GM21367 (cell line): ENCODE measurements at regions not wholly inside any gene's neighbourhood (a gene's known extent, or its start where the extent isn't known, plus 50 kb on each side); places are given as distances from the start of the nearest gene placed in this dataset.
"Not testable (repeated sequence)": the region's sequence is repeated elsewhere in the genome, so short reads cannot be mapped to it uniquely, and the experiment has no call there.

Experiments
- ATAC-seq: cut with Tn5 transposase; IDR thresholded peaks from one replicate; pipeline ENCODE4 v1.9.1; 2021; ENCODE audit not compliant: unreplicated experiment

DNA sequence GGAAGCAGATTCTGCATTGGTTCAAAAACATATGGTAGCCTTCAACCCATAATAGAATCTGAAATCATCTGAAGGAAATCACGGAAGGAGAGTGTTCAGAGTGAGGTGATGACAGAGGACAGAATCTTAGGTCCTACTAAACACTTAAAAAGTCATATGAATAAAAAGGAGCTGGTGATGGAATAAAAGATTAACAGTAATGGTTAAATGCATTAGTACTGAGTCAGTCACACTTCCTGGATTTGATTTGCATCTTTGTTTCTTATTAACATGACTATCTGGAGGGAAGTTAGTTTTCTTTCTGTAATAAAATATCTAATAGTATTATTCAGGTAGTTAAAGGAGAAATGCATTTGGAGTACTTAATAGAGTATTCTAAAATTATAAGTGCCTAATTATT is 296.3 kb upstream of the ATXN7L3B start:
- ATAC-seq = no peak

DNA sequence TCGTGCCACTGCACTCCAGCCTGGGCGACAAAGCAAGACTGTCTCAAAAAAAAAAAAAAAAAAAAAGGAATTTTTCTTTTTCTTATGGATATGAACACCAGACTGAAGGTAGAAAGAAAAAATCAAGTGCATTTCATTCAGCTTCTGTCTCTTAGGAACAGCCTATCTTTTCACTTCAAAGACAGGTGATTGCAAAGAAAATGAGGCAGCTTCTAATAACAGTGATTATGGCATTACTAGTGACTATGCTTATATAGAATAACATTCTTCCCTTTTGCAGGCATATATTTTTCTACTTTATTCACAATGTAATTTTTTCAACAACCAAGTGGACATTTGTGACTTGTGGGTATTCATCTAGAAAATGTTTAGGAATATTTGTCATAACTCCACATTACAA is 295.5 kb upstream of the ATXN7L3B start:
- no peak for ATAC-seq

- no peak for ATAC-seq
Observed at GRCh38 chr12:74245458-74245857, 292.2 kb upstream of the ATXN7L3B start.

DNA sequence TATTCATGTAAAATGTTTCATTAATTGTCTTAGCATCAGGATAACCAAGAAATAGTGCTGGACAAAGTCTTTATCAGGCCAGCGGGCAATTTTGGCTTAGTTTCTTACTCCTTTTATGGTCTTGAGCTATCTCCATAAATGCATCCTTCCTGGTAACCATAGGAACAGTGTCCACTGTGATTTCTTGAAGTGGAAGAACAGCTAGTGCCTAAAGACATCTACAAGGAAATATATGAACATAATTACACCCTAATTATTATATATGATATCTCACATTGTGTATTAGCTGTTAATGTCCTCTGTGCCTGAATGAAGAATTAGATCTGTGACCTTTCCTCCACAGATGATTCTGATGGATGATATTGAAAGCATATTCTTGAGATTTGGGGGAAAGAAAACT is 286.7 kb upstream of the ATXN7L3B start:
- ATAC-seq = no peak

DNA sequence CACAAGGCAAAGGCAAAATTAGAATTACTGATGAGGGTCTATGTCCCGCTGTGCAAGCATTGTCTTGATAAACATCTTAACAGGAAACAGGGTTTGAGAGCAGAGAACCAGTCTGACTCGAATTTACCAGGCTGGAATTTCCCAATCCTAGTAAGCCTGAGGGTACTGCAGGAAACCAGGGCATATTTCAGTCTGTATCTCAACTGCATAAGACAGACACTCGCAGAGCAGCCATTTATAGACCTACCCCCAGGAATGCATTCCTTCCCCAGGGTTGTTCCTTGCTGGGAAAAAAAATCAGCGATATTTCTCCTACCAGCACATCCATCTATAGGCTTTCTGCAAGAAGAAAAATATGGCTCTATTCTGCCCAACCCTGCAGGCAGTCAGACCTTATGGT is 283.8 kb upstream of the ATXN7L3B start:
- ATAC-seq = not testable (repeated sequence)

- no peak for ATAC-seq
Observed at GRCh38 chr12:74254784-74255183, 282.9 kb upstream of the ATXN7L3B start.

- no peak for ATAC-seq
Observed at GRCh38 chr12:74259199-74259598, 278.4 kb upstream of the ATXN7L3B start.

- no peak for ATAC-seq
Observed at GRCh38 chr12:74264692-74265091, 272.9 kb upstream of the ATXN7L3B start.

- not testable (repeated sequence) for ATAC-seq
Observed at GRCh38 chr12:74269355-74269754, 268.3 kb upstream of the ATXN7L3B start.

DNA sequence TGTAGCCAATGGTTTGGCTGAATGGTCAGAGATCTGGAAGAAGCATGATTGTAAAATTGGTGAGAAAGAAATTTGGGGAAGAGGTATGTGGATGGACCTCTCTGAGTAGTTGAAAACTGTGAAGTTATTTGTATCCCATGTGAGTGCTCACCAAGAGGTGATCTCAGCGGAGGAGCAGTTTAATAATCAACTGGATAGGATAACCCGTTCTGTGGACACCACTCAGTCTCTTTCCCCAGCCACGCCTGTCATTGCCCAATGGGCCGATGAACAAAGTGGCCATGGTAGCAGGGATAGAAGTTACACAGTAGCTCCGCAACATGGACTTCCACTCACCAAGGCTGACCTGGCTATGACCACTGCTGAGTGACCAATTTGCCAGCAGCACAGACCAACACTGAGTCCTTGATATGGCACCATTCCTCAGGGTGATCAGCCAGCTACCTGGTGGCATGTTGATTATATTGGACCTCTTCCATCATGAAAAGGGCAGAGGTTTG is 257.4 kb upstream of the ATXN7L3B start:
- ATAC-seq = no peak

DNA sequence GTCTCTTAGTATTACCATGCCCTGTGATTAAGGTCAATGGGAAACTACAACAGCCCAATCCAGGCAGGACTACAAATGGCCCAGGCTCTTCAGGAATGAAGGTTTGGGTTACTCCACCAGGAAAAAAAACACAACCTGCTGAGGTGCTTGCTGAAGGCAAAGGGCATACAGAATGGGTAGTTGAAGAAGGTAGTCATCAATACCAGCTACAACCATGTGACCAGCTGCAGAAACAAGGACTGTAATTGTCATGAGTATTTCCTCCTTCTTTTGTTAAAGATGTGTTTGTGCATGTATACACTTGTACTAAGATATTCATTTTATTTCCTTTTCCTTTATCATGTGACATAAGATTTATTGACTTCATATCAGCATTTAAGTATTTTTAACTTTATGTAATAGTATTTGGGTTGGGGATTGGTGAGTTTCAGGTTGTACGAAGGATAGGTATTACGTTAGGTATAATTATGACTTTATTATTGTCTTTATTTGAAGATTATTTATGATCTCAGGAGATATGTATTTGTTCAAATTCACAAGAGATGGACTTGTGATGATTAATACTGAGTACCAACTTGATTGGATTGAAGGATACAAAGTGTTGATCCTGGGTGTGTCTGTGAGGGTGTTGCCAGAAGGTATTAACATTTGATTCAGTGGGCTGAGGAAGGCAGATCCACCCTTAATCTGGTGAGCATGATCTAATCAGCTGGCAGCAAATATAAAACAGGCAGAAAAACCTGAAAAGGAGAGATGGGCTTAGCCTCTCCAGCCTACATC is 256.0 kb upstream of the ATXN7L3B start:
- not testable (repeated sequence) for ATAC-seq

DNA sequence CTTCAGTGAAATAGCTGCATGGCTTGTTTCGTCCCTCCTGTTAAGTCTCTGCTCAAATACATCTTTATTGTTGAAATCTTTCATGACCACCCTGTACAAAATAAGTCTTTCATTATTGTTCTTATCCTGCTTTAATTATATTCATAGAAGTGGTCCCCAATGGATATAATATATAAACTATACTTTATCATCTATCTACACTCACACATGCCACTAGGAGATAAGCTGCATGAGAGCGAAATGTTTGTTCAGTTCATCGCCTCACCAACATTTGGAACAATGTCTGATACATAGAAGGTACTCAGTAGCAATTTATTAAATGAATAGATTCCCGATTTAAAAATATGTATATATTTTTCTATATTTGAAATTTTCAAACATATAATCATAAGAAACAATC is 254.0 kb upstream of the ATXN7L3B start:
- ATAC-seq = no peak

GRCh38 chr12:74285773-74286172 is 251.9 kb upstream of the ATXN7L3B start:
- ATAC-seq = no peak

DNA sequence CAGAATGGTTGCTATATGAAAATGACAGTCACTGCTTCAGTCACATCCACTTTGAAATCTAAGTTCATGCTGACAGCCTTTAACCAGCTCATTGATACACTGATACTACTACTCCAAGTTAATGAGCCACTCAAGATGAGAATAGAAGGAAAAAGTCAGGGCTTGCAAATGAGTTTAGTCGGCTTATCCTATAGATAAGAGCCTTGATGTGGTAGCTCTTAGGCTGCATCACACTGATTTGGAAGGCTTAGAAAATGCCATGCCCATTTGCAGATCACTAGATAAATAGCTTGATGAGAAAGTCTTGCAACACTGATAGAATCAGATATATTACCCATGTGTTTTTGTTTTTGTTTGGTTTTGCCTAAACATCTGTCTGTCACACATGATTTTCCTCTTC is 251.4 kb upstream of the ATXN7L3B start:
- no peak for ATAC-seq

GRCh38 chr12:74292351-74293194 is 245.1 kb upstream of the ATXN7L3B start:
- ATAC-seq = no peak

GRCh38 chr12:74293689-74294131 is 243.9 kb upstream of the ATXN7L3B start:
- no peak for ATAC-seq

- ATAC-seq = no peak
Observed at GRCh38 chr12:74317078-74317601, 220.5 kb upstream of the ATXN7L3B start.

DNA sequence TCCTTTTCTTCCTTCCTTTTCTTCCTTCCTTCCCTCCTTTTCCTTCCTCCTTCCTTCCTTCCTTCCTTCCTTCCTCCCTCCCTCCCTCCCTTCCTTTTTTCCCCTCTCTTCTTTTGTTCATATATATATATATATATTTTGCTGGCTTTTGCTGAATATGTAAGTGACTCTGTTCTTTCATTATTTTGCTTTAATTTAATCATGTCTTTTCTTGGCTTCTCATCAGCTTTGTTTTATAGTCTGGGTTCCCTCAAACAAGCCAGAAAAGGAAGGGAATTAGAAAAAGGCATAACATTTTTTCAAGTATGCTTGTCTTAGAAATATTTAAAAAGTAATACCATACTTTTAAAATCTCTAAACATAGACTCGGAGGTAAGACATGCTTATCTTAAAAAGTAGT is 219.9 kb upstream of the ATXN7L3B start:
- ATAC-seq = no peak

- ATAC-seq = no peak
Observed at GRCh38 chr12:74319886-74320285, 217.7 kb upstream of the ATXN7L3B start.

DNA sequence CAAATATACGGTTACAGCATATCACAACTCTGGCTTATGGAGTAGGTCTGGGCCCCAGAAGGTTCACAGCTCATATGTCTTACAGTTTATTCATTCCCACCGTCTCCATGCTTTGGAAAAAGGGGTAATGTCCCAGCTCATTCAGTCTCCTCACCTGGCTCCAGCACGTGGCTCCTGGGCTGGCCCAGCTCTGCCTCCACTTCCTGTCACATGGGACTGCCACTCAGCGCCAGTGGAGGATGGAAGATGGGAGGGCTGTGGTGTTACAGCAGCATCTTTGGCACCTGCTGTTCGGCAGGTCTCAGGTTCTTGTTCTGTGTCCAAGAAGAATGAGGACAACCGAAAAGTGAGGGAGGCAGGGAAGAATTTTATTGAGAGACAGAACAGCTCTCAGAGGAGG is 216.3 kb upstream of the ATXN7L3B start:
- no peak for ATAC-seq

DNA sequence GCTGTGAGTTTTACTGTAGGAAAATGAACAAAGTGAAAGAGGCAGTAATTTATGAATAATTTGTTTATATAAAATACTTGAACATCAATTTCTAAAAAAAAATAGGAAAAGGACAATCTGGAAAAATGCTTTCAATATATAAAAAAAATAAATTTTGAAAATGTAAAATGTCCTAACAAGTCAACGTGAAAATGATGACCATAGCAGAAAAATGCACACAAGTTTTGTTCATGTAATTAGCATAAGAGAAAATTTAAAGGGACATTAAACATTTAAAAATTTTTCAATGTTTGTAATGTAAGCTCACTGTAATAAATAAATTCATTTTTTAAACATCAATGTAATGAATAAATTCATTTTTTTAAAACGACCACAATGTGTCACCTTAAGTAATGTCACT is 214.8 kb upstream of the ATXN7L3B start:
- ATAC-seq = no peak

DNA sequence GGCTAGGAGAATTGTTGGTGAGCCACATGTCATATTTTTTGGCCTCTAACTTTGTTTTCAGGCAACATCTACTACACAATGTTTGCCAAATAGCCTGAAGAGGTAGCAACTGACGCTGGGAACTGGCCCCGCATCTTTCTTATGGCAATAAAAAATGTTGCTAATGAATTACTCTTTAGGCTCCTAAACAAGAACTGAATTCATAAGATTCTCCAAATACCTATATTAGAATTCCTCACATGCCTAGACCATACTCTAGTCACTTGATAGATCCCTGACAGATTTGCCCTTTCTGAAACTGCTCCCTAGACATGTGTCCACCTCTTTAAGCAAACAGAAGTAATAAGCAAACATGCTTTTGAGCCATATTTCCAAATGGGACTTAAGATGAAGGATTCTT is 209.0 kb upstream of the ATXN7L3B start:
- no peak for ATAC-seq
